Activated gamma-delta T cell treated with Interleukin-2 at 50 U/mL for 16 hours (primary cell): ENCODE measurements at regions not wholly inside any gene's neighbourhood (a gene's known extent, or its start where the extent isn't known, plus 50 kb on each side); places are given as distances from the start of the nearest gene placed in this dataset.

ENCODE experiments used
- DNase-seq: peaks from one replicate; pipeline ENCODE4 v3.0.0-alpha.2; 2020

GRCh38 chr2:240227538-240228428 lies 87.3 kb upstream of the OTOS start:
- no peak for DNase-seq

- DNase-seq = no peak
Observed at GRCh38 chr2:240229005-240229404, 88.5 kb upstream of the OTOS start.

- DNase-seq = no peak
Observed at GRCh38 chr2:240229603-240230235, 89.3 kb upstream of the OTOS start.

GRCh38 chr2:240230291-240230931 lies 90.0 kb upstream of the OTOS start:
- DNase-seq = no peak

- no peak for DNase-seq
Observed at GRCh38 chr2:240231838-240232244, 91.4 kb upstream of the OTOS start.

GRCh38 chr2:240232264-240232915 lies 91.9 kb upstream of the OTOS start:
- DNase-seq = no peak

- DNase-seq = peak; percentile 61
Observed at GRCh38 chr2:240232961-240233884, 92.8 kb upstream of the OTOS start.

- no peak for DNase-seq
Observed at GRCh38 chr2:240233885-240234502, 93.5 kb upstream of the OTOS start.

- no peak for DNase-seq
Observed at GRCh38 chr2:240234503-240234951, 94.1 kb upstream of the OTOS start.

GRCh38 chr2:240235149-240235803 lies 94.8 kb upstream of the OTOS start:
- no peak for DNase-seq

GRCh38 chr2:240235811-240236210 lies 95.4 kb upstream of the OTOS start:
- DNase-seq = no peak

GRCh38 chr2:240236217-240237111 lies 96.0 kb upstream of the OTOS start:
- DNase-seq = no peak

- DNase-seq = no peak
Observed at GRCh38 chr2:240237609-240238174, 97.2 kb upstream of the OTOS start.

- DNase-seq = no peak
Observed at GRCh38 chr2:240238201-240238600, 97.7 kb upstream of the OTOS start.

GRCh38 chr2:240238786-240239185 lies 98.3 kb upstream of the OTOS start:
- DNase-seq = no peak

GRCh38 chr2:240239325-240239724 lies 98.9 kb upstream of the OTOS start:
- DNase-seq = no peak

GRCh38 chr2:240240017-240240734 lies 99.7 kb upstream of the OTOS start:
- DNase-seq = no peak

GRCh38 chr2:240240781-240241180 lies 100.3 kb upstream of the OTOS start:
- no peak for DNase-seq

- no peak for DNase-seq
Observed at GRCh38 chr2:240241572-240241971, 101.1 kb upstream of the OTOS start.
